Panc1 (cell line): ENCODE measurements at regions not wholly inside any gene's neighbourhood (a gene's known extent, or its start where the extent isn't known, plus 50 kb on each side); places are given as distances from the start of the nearest gene placed in this dataset.

Experiments used
- ATAC-seq: fragments of 200-7000 bp; cut with Tn5 transposase; 2 replicates; pipeline ENCODE4 v1.9.1; 2020; ENCODE audit warnings: mild to moderate bottlenecking, moderate library complexity
- BruUV-seq: library from RNA; stranded (reverse); fragments of 400-500 nt; replicated peaks from 2 replicates; lab custom pipeline; 2021; lab: Mats Ljungman, UMichigan
- CTCF ChIA-PET: fragments of 300-600 bp; sonication (Branson Sonifier 250); formaldehyde crosslinking; loops from one replicate; lab custom pipeline; 2022; ENCODE audit warnings: antibody characterized with exemption; lab: Charles Lee
- POLR2A ChIA-PET: fragments of 300-600 bp; sonication (Branson Sonifier 250); formaldehyde crosslinking; loops from one replicate; lab custom pipeline; 2022; ENCODE audit warnings: antibody characterized with exemption; lab: Charles Lee
- DNase-seq: peaks from one replicate; pipeline ENCODE4 v3.0.0-alpha.2; 2010; ENCODE audit warnings: low read depth, low spot score
- H3K27ac ChIP-seq: 2 replicates; pipeline ENCODE4 v1.5.1; 2011; ENCODE audit warnings: mild to moderate bottlenecking, low read length, inconsistent platforms
- H3K27me3 ChIP-seq: fragments of 200-500 bp; sonication (Bioruptor generic); 2 replicates; pipeline ENCODE4 v1.6.0; 2014; ENCODE audit warnings: low read length, inconsistent platforms; ENCODE audit not compliant: control insufficient read depth, insufficient read depth
- H3K36me3 ChIP-seq: fragments of 200-500 bp; sonication (Bioruptor generic); 2 replicates; pipeline ENCODE4 v1.5.1; 2014; ENCODE audit warnings: inconsistent platforms, mild to moderate bottlenecking, low read length, moderate library complexity; ENCODE audit not compliant: control insufficient read depth, insufficient read depth
- H3K4me1 ChIP-seq: 2 replicates; pipeline ENCODE4 v1.5.1; 2011; ENCODE audit warnings: inconsistent platforms, mild to moderate bottlenecking, low read length, moderate library complexity; ENCODE audit not compliant: control insufficient read depth, insufficient read depth
- H3K4me3 ChIP-seq, 2 experiments: 2 replicates each; pipeline ENCODE4 v1.5.1; 2011 to 2012; ENCODE audit warnings: low read depth in 2 of 2, low read length in 2 of 2, mild to moderate bottlenecking in 2 of 2, inconsistent platforms in 1 of 2, moderate library complexity in 1 of 2
- H3K9me3 ChIP-seq: fragments of 200-500 bp; sonication (Bioruptor generic); 2 replicates; pipeline ENCODE4 v1.5.1; 2014; ENCODE audit warnings: low read depth, mild to moderate bottlenecking, inconsistent platforms, low read length, moderate library complexity; ENCODE audit not compliant: control insufficient read depth, insufficient read depth
- POLR2AphosphoS5 ChIP-seq: IDR thresholded peaks from 2 replicates; pipeline ENCODE4 v1.6.1; 2012; ENCODE audit warnings: mild to moderate bottlenecking, low read depth, low read length, moderate library complexity
- SIN3A ChIP-seq: IDR thresholded peaks from 2 replicates; pipeline ENCODE4 v1.6.1; 2012; ENCODE audit warnings: low read depth, mild to moderate bottlenecking, low read length, moderate library complexity, borderline replicate concordance; ENCODE audit not compliant: insufficient read depth
- TCF7L2 ChIP-seq: IDR thresholded peaks from 2 replicates; pipeline ENCODE4 v1.6.1; 2011; ENCODE audit warnings: mild to moderate bottlenecking, low read depth, low read length, inconsistent platforms
- in situ Hi-C: cut with HindIII; loops from 2 replicates; pipeline ENCODE4 v1.10.0; 2016; ENCODE audit warnings: low sequenced_read_pairs, low pct_unique_long_range_greater_than_20kb
- intact Hi-C: fragments of 100-400 bp; cut with micrococcal nuclease; formaldehyde crosslinking; loops from one replicate; pipeline ENCODE4 v1.10.0; 2022; ENCODE audit not compliant: unreplicated experiment
- TF ChIP-seq, protein P1 (sequence below), 2 experiments: IDR thresholded peaks; 2 replicates each; pipeline ENCODE4 v1.6.1; 2011 to 2012; ENCODE audit warnings: low read depth in 2 of 2, control low read depth in 1 of 2, low read length in 1 of 2, mild to moderate bottlenecking in 1 of 2, moderate library complexity in 1 of 2; ENCODE audit not compliant: insufficient read depth in 1 of 2
- TF ChIP-seq, protein P2 (sequence below): fragments of 450-650 bp; IDR thresholded peaks from 2 replicates; pipeline ENCODE4 v1.5.1; 2017; ENCODE audit warnings: mild to moderate bottlenecking

DNA sequence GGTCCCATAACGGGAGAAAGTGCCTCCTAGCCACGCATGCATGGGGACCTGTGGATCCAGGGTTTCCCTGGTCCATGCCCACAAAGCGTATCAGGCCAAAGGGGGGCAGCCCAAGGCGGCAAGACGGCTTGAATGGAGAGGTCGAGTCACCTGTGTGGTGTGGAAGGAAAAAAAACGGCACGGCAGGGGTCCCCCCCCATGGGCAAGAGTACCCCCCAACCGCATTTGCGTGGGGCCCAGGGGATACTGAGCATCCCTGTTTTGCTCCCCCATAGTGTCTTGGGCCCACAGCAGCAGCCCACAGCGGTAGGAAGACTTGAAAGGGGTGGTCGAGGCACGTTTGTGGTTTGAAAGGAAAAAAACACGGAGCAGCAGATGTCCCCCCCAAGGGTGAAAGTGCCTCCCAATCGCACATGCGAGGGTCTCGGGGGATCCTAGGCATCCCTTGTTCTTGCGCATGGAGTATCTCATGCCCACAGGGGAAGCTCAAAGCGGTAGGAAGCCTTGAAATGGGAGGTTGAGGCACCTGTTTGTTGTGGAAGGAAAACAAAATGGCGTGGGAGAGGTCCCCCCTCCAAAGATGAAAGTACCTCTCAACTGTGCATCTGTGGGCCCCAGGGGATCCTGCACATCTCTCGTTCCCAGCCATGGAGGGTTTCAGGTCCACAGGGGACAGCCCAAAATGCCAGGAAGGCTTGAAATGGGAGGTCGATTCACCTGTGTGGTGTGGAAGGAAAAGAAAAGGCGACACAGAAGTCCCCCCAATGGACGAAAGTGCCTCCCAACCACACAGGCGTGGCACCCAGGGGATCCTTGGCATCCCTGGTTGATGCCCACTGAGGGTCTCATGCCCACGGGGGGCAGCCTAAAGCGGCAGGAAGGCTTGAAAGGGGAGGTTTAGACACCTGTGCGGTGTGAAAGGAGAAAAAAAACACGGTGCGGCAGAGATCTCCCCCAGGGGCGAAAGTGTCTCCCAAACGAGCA, 577.5 kb downstream of the ALG10 start:
- no peak for TF ChIP-seq POLR2AphosphoS5
- TF ChIP-seq, protein P1, sequence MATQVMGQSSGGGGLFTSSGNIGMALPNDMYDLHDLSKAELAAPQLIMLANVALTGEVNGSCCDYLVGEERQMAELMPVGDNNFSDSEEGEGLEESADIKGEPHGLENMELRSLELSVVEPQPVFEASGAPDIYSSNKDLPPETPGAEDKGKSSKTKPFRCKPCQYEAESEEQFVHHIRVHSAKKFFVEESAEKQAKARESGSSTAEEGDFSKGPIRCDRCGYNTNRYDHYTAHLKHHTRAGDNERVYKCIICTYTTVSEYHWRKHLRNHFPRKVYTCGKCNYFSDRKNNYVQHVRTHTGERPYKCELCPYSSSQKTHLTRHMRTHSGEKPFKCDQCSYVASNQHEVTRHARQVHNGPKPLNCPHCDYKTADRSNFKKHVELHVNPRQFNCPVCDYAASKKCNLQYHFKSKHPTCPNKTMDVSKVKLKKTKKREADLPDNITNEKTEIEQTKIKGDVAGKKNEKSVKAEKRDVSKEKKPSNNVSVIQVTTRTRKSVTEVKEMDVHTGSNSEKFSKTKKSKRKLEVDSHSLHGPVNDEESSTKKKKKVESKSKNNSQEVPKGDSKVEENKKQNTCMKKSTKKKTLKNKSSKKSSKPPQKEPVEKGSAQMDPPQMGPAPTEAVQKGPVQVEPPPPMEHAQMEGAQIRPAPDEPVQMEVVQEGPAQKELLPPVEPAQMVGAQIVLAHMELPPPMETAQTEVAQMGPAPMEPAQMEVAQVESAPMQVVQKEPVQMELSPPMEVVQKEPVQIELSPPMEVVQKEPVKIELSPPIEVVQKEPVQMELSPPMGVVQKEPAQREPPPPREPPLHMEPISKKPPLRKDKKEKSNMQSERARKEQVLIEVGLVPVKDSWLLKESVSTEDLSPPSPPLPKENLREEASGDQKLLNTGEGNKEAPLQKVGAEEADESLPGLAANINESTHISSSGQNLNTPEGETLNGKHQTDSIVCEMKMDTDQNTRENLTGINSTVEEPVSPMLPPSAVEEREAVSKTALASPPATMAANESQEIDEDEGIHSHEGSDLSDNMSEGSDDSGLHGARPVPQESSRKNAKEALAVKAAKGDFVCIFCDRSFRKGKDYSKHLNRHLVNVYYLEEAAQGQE (IDR thresholded peaks at IDR 0.05; ENCODE audit: insufficient read depth in 1 of 2, low read depth in 2 of 2, low read length in 1 of 2): no peak
- TF ChIP-seq SIN3A: no peak
- no peak for TF ChIP-seq TCF7L2
- TF ChIP-seq, protein P2, sequence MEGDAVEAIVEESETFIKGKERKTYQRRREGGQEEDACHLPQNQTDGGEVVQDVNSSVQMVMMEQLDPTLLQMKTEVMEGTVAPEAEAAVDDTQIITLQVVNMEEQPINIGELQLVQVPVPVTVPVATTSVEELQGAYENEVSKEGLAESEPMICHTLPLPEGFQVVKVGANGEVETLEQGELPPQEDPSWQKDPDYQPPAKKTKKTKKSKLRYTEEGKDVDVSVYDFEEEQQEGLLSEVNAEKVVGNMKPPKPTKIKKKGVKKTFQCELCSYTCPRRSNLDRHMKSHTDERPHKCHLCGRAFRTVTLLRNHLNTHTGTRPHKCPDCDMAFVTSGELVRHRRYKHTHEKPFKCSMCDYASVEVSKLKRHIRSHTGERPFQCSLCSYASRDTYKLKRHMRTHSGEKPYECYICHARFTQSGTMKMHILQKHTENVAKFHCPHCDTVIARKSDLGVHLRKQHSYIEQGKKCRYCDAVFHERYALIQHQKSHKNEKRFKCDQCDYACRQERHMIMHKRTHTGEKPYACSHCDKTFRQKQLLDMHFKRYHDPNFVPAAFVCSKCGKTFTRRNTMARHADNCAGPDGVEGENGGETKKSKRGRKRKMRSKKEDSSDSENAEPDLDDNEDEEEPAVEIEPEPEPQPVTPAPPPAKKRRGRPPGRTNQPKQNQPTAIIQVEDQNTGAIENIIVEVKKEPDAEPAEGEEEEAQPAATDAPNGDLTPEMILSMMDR: no peak
- no peak for ATAC-seq
- POLR2A ChIA-PET: no interaction called here
- in situ Hi-C loops: no loop called here
- Histone ChIP-seq H3K36me3 (no peaks in the 10 kb centered on the region), H3K4me1 (peaks cover 8% of the 10 kb centered on the region), H3K4me3 (peak overlapping the region; percentile 24 to 37; a peak in 2 of 4 replicates), H3K27me3 (peaks cover 9% of the 10 kb centered on the region; the same call in 1 of the 2 replicates), H3K27ac (no peak overlapping the region), H3K9me3 (no peaks in the 10 kb centered on the region)
- CTCF ChIA-PET: no interaction called here
- intact Hi-C loops: loop anchor here (5.0 kb wide), 1 partner anchor 263 kb away; no protein-coding TSS in a partner anchor
- BruUV-seq: no TSS peak
- no peak for DNase-seq

DNA sequence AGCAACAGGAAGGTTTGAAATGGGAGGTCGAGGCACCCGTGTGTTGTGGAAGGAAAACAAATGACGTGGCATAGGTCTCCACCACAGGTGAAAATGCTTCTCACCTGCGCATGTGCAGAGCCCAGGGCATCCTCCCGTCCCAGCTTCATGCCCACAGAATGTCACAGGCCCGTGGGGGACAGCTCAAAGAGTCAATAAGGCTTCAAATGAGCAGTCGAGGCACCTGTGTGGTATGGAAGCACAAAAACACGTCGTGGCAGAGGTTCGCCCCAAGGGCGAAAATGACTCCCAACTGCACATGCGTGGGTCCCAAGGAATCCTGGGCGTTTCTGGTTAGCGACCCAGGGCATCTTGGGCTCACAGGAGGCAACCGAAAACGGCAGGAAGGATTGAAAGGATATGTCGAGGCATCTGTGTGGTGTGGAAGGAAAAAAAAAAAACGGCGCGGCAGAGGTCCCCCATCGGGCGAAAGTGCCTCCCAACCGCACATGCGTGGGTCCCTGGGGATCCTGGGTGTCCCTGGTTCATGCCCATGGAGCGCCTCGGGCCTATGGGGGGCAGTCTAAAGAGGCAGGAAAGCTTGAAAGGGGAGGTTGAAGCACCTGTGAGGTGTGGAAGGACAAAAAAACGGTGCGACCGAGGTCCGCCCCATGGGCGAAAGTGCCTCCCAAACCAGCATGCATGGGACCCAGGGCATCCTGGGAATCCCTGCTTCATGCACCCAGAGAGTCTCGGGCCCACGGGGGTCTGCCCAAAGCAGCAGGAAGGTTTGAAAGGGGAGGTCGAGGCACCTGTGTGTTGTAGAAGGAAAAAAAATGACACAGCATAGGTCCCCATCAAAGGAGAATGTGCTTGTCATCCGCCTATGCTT, 578.5 kb downstream of the ALG10 start:
- peaks cover 9% of the 10 kb centered on the region; the same call in 1 of the 2 replicates for H3K27me3 ChIP-seq
- DNase-seq (no peak), ATAC-seq (no peak)
- ChIA-PET POLR2A (no interaction called here), CTCF (no interaction called here)
- in situ Hi-C loops: no loop called here
- intact Hi-C loops: loop anchor here (5.0 kb wide), 1 partner anchor 264 kb away; no protein-coding TSS in a partner anchor
- TF ChIP-seq SIN3A (no peak), POLR2AphosphoS5 (no peak), TCF7L2 (no peak)
- TF ChIP-seq, protein P2: no peak
- no peak overlapping the region for H3K27ac ChIP-seq
- H3K9me3 ChIP-seq: no peaks in the 10 kb centered on the region
- no TSS peak for BruUV-seq
- peaks cover 8% of the 10 kb centered on the region for H3K4me1 ChIP-seq
- peak overlapping the region; percentile 24 to 37 for H3K4me3 ChIP-seq
- H3K36me3 ChIP-seq: no peaks in the 10 kb centered on the region
